ENCODE measurements at regions not wholly inside any gene's neighbourhood (a gene's known extent, or its start where the extent isn't known, plus 50 kb on each side); places are given as distances from the start of the nearest gene placed in this dataset.

GRCh38 chr6:40038626-40039025 lies 104.4 kb upstream of the MOCS1 start:
- CTCF ChIA-PET: no interaction called here
- POLR2A ChIA-PET: no interaction called here
- TF ChIP-seq CTBP1 (IDR thresholded peaks at IDR 0.05; ENCODE audit: borderline replicate concordance) (no peak), NFRKB (IDR thresholded peaks at IDR 0.05) (no peak), ARNT (IDR thresholded peaks at IDR 0.05) (no peak), LEF1 (IDR thresholded peaks at IDR 0.05; ENCODE audit: borderline replicate concordance) (no peak), FOXA1 (IDR thresholded peaks at IDR 0.05) (no peak), BHLHE40 (IDR thresholded peaks at IDR 0.05; ENCODE audit: borderline replicate concordance) (no peak), HDGF (IDR thresholded peaks at IDR 0.05; ENCODE audit: borderline replicate concordance) (no peak), FOXM1 (IDR thresholded peaks at IDR 0.05; ENCODE audit: borderline replicate concordance) (no peak), PKNOX1 (IDR thresholded peaks at IDR 0.05) (no peak), L3MBTL2 (conservative IDR thresholded peaks at IDR 0.05) (no peak), ELF4 (IDR thresholded peaks at IDR 0.05) (no peak), ZNF384 (IDR thresholded peaks at IDR 0.05) (no peak), SP1 (IDR thresholded peaks at IDR 0.05) (no peak), TARDBP (IDR thresholded peaks at IDR 0.05) (no peak), SUZ12 (IDR thresholded peaks at IDR 0.05) (no peak)
- DNase-seq (ENCODE audit: extremely low spot score): no peak

GRCh38 chr6:40037271-40037670 lies 103.0 kb upstream of the MOCS1 start:
- no peak for DNase-seq (ENCODE audit: extremely low spot score)
- TF ChIP-seq CTBP1 (IDR thresholded peaks at IDR 0.05; ENCODE audit: borderline replicate concordance): no peak
- TF ChIP-seq PKNOX1 (IDR thresholded peaks at IDR 0.05): no peak
- TF ChIP-seq LEF1 (IDR thresholded peaks at IDR 0.05; ENCODE audit: borderline replicate concordance): no peak
- no peak for TF ChIP-seq BHLHE40 (IDR thresholded peaks at IDR 0.05; ENCODE audit: borderline replicate concordance)
- no peak for TF ChIP-seq ELF4 (IDR thresholded peaks at IDR 0.05)
- TF ChIP-seq TARDBP (IDR thresholded peaks at IDR 0.05): no peak
- no peak for TF ChIP-seq SUZ12 (IDR thresholded peaks at IDR 0.05)
- no peak for TF ChIP-seq HDGF (IDR thresholded peaks at IDR 0.05; ENCODE audit: borderline replicate concordance)
- TF ChIP-seq ZNF384 (IDR thresholded peaks at IDR 0.05): no peak
- TF ChIP-seq FOXA1 (IDR thresholded peaks at IDR 0.05): no peak
- no peak for TF ChIP-seq SP1 (IDR thresholded peaks at IDR 0.05)
- no peak for TF ChIP-seq FOXK2 (IDR thresholded peaks at IDR 0.05)
- no peak for TF ChIP-seq ARNT (IDR thresholded peaks at IDR 0.05)
- no peak for TF ChIP-seq FOXM1 (IDR thresholded peaks at IDR 0.05; ENCODE audit: borderline replicate concordance)
- TF ChIP-seq NFRKB (IDR thresholded peaks at IDR 0.05): no peak
- TF ChIP-seq L3MBTL2 (conservative IDR thresholded peaks at IDR 0.05): no peak
- POLR2A ChIA-PET: no interaction called here
- CTCF ChIA-PET: no interaction called here

GRCh38 chr6:40036186-40036585 lies 101.9 kb upstream of the MOCS1 start:
- ChIA-PET POLR2A (no interaction called here), CTCF (no interaction called here)
- no peak for TF ChIP-seq ELF4 (IDR thresholded peaks at IDR 0.05)
- TF ChIP-seq ARNT (IDR thresholded peaks at IDR 0.05): no peak
- no peak for TF ChIP-seq CTBP1 (IDR thresholded peaks at IDR 0.05; ENCODE audit: borderline replicate concordance)
- no peak for TF ChIP-seq PKNOX1 (IDR thresholded peaks at IDR 0.05)
- no peak for TF ChIP-seq SP1 (IDR thresholded peaks at IDR 0.05)
- no peak for TF ChIP-seq FOXK2 (IDR thresholded peaks at IDR 0.05)
- no peak for TF ChIP-seq ZNF384 (IDR thresholded peaks at IDR 0.05)
- no peak for TF ChIP-seq FOXM1 (IDR thresholded peaks at IDR 0.05; ENCODE audit: borderline replicate concordance)
- DNase-seq (ENCODE audit: extremely low spot score): no peak

GRCh38 chr6:40028449-40028848 lies 94.2 kb upstream of the MOCS1 start:
- no peak for DNase-seq (ENCODE audit: extremely low spot score)
- ChIA-PET CTCF (no interaction called here), POLR2A (no interaction called here)
- TF ChIP-seq TARDBP (IDR thresholded peaks at IDR 0.05) (no peak), SUZ12 (IDR thresholded peaks at IDR 0.05) (no peak), PKNOX1 (IDR thresholded peaks at IDR 0.05) (no peak), CTBP1 (IDR thresholded peaks at IDR 0.05; ENCODE audit: borderline replicate concordance) (no peak), BHLHE40 (IDR thresholded peaks at IDR 0.05; ENCODE audit: borderline replicate concordance) (no peak), SP1 (IDR thresholded peaks at IDR 0.05) (no peak)

- no peak for DNase-seq (ENCODE audit: extremely low spot score)
- ChIA-PET POLR2A (no interaction called here), CTCF (no interaction called here)
- TF ChIP-seq SUZ12 (IDR thresholded peaks at IDR 0.05) (no peak), SP1 (IDR thresholded peaks at IDR 0.05) (no peak), HDGF (IDR thresholded peaks at IDR 0.05; ENCODE audit: borderline replicate concordance) (no peak), FOXK2 (IDR thresholded peaks at IDR 0.05) (no peak), LEF1 (IDR thresholded peaks at IDR 0.05; ENCODE audit: borderline replicate concordance) (no peak), CTBP1 (IDR thresholded peaks at IDR 0.05; ENCODE audit: borderline replicate concordance) (no peak), ELF4 (IDR thresholded peaks at IDR 0.05) (no peak), TARDBP (IDR thresholded peaks at IDR 0.05) (no peak), PKNOX1 (IDR thresholded peaks at IDR 0.05) (no peak), ARNT (IDR thresholded peaks at IDR 0.05) (no peak), ZNF384 (IDR thresholded peaks at IDR 0.05) (no peak), L3MBTL2 (conservative IDR thresholded peaks at IDR 0.05) (no peak), FOXA1 (IDR thresholded peaks at IDR 0.05) (no peak), FOXM1 (IDR thresholded peaks at IDR 0.05; ENCODE audit: borderline replicate concordance) (no peak), BHLHE40 (IDR thresholded peaks at IDR 0.05; ENCODE audit: borderline replicate concordance) (no peak)
Measured at GRCh38 chr6:40022867-40023266, 88.6 kb upstream of the MOCS1 start.
